ENCODE measurements at regions not wholly inside any gene's neighbourhood (a gene's known extent, or its start where the extent isn't known, plus 50 kb on each side); places are given as distances from the start of the nearest gene placed in this dataset.

DNA sequence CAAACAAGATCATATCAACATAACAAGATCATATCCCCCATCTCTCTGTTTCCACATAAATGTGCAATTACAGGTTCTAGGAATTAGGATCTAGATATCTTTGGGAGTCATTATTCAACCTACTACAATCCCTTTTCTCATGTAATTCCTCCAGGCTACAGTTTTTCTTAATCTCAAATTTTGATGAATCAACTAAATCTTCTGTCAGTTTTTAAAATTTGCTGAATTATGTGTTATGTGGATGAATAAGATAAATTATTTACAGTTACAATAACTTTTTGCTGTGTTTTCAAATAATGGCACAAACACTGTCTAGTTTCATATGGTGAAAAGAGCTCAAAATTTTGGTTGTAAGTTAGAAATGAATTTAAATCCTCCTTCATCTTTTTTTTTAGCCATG is 405.8 kb downstream of the FAM170A start:
- TF ChIP-seq, protein P1, sequence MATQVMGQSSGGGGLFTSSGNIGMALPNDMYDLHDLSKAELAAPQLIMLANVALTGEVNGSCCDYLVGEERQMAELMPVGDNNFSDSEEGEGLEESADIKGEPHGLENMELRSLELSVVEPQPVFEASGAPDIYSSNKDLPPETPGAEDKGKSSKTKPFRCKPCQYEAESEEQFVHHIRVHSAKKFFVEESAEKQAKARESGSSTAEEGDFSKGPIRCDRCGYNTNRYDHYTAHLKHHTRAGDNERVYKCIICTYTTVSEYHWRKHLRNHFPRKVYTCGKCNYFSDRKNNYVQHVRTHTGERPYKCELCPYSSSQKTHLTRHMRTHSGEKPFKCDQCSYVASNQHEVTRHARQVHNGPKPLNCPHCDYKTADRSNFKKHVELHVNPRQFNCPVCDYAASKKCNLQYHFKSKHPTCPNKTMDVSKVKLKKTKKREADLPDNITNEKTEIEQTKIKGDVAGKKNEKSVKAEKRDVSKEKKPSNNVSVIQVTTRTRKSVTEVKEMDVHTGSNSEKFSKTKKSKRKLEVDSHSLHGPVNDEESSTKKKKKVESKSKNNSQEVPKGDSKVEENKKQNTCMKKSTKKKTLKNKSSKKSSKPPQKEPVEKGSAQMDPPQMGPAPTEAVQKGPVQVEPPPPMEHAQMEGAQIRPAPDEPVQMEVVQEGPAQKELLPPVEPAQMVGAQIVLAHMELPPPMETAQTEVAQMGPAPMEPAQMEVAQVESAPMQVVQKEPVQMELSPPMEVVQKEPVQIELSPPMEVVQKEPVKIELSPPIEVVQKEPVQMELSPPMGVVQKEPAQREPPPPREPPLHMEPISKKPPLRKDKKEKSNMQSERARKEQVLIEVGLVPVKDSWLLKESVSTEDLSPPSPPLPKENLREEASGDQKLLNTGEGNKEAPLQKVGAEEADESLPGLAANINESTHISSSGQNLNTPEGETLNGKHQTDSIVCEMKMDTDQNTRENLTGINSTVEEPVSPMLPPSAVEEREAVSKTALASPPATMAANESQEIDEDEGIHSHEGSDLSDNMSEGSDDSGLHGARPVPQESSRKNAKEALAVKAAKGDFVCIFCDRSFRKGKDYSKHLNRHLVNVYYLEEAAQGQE (tag by site-specific recombination; IDR thresholded peaks at IDR 0.05): no peak
- TF ChIP-seq CTCF (tag by site-specific recombination; IDR thresholded peaks at IDR 0.05): no peak
- TF ChIP-seq ZFP3 (tag by site-specific recombination; IDR thresholded peaks at IDR 0.05; ENCODE audit: low read depth): no peak
- TF ChIP-seq ZNF398 (tag by site-specific recombination; IDR thresholded peaks at IDR 0.05): no peak
- no peak for TF ChIP-seq YY1 (tag by site-specific recombination; IDR thresholded peaks at IDR 0.05)
- no peak for TF ChIP-seq PBX3 (CRISPR knock-in tag; IDR thresholded peaks at IDR 0.05)
- no peak for TF ChIP-seq GLI4 (tag by site-specific recombination; IDR thresholded peaks at IDR 0.05)
- no peak for TF ChIP-seq ZNF677 (tag by site-specific recombination; IDR thresholded peaks at IDR 0.05)

All from HEK293 (cell line).